H1 (cell line): ENCODE measurements at regions not wholly inside any gene's neighbourhood (a gene's known extent, or its start where the extent isn't known, plus 50 kb on each side); places are given as distances from the start of the nearest gene placed in this dataset.
A peak's percentile ranks its signal among the peaks of the same experiment; 100 is the strongest.

Experiments used
- ASH2L ChIP-seq: fragments of 200-600, 300-600 bp; sonication (generic); IDR thresholded peaks from one replicate; pipeline ENCODE4 v1.7.1; 2017; ENCODE audit warnings: low read length
- BACH1 ChIP-seq: IDR thresholded peaks from 2 replicates; pipeline ENCODE4 v1.6.1; 2012; ENCODE audit warnings: low read length, improper control_type of control experiment
- BRCA1 ChIP-seq: IDR thresholded peaks from 2 replicates; pipeline ENCODE4 v1.6.1; 2012; ENCODE audit warnings: low read depth, low read length, improper control_type of control experiment
- CBX5 ChIP-seq: fragments of 300-800, 300-1000 bp; sonication (generic); IDR thresholded peaks from 2 replicates; pipeline ENCODE4 v1.7.1; 2016; ENCODE audit warnings: antibody characterized with exemption, low read length, low read depth
- CEBPB ChIP-seq: IDR thresholded peaks from 2 replicates; pipeline ENCODE4 v1.6.1; 2012; ENCODE audit warnings: low read depth, low read length
- CREB1 ChIP-seq: IDR thresholded peaks from 2 replicates; pipeline ENCODE4 v1.6.1; 2012; ENCODE audit warnings: inconsistent platforms
- EZH2 ChIP-seq: fragments of 200-600 bp; sonication (generic); IDR thresholded peaks from 2 replicates; pipeline ENCODE4 v1.7.1; 2012; ENCODE audit warnings: low read depth, mild to moderate bottlenecking, moderate library complexity, low read length, inconsistent platforms; ENCODE audit not compliant: severe bottlenecking
- GABPA ChIP-seq: IDR thresholded peaks from 2 replicates; pipeline ENCODE4 v1.6.1; 2011; ENCODE audit warnings: mild to moderate bottlenecking, low read length, moderate library complexity, borderline replicate concordance; ENCODE audit not compliant: insufficient read depth
- SP1 ChIP-seq: IDR thresholded peaks from 2 replicates; pipeline ENCODE4 v1.6.1; 2011; ENCODE audit warnings: low read depth, low read length
- SP4 ChIP-seq: IDR thresholded peaks from 2 replicates; pipeline ENCODE4 v1.6.1; 2012; ENCODE audit warnings: low read length, inconsistent platforms
- ZNF274 ChIP-seq: IDR thresholded peaks from 2 replicates; pipeline ENCODE4 v1.7.0; 2012; ENCODE audit warnings: low read length, borderline replicate concordance; ENCODE audit errors: extremely low read depth

- TF ChIP-seq CEBPB: no peak
- no peak for TF ChIP-seq GABPA
- TF ChIP-seq SP1: 0 out of 2 replicates have a peak, but pooled peaks have one; percentile 35
- no peak for TF ChIP-seq ZNF274
- TF ChIP-seq CBX5: no peak
- no peak for TF ChIP-seq CREB1
- no peak for TF ChIP-seq SP4
- no peak for TF ChIP-seq EZH2
- TF ChIP-seq BACH1: no peak
- TF ChIP-seq BRCA1: no peak
- no peak for TF ChIP-seq ASH2L
These were observed 75.2 kb upstream of the MRI1 start (continued) for GRCh38 chr19:13689085-13689484.
